HG02973 (cell line): ENCODE measurements at regions not wholly inside any gene's neighbourhood (a gene's known extent, or its start where the extent isn't known, plus 50 kb on each side); places are given as distances from the start of the nearest gene placed in this dataset.
"Not testable (repeated sequence)": the region's sequence is repeated elsewhere in the genome, so short reads cannot be mapped to it uniquely, and the experiment has no call there.

Source experiments
- ATAC-seq: cut with Tn5 transposase; IDR thresholded peaks from one replicate; pipeline ENCODE4 v1.9.1; 2021; ENCODE audit warnings: moderate library complexity; ENCODE audit not compliant: unreplicated experiment

DNA sequence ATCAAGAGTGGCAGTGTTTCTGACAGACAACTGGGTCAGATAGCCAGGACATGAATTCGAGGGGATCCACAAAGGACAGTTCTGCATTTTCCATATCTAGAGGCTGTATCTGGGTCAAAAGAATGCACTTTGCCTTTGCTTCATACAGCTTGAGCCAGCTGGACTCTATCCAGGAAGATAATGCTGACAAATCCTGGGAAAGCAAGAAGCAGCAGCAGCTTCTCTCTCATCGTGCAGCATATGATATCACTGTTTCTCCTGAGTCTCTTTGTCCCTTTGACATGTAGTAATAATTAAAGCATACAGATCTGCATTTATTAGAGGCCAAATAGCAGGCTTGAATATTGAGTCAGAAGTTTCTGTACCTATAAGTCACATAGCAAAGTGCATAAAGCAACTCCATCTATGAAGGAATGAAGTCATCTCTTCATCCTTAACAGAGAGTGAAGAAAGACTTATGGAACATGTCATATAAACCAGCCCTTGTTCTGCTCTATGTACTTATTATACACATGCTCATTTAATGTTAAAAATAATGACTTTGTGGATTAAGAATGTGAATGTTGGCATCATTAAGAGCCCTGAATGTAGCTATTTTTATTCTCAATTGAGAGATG lies 236.8 kb upstream of the GBE1 start:
- no peak for ATAC-seq

DNA sequence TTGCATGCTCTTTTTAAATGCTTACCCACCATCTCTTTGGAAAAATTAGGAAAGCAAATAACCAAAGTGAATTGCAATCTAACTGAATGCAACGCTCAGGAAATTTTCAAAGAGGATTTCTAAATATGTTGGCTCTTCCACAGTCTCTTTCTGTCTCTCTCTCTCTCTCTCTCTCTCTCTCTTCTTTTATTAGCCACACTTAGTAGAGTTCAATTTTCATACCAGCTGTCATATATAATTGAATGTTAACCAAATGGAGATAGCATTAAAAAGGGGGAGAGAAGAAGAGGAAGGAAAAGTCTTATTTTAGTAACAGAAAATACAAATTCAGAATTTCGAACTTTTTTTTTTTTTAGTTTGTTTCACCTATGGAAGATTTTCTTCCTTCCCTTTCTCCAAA lies 235.9 kb upstream of the GBE1 start:
- ATAC-seq = no peak

DNA sequence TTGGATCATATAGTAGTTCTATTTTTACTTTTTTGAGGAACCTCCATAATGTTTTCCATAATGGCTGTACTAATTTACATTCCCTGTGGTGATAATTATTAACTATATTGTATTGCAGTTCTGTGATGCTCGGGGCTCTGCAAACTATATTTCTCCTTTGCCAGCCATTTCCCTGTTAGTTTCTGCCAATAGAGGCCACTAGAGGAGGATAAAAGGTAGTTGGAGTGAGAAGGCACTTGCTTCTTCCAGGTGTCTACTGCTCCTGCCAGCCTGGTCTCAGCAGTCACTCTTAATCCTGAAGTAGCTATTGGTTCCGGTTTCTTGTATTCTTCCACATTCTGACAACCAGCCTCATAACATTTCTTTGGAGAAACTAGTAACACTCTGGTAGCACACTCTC lies 233.9 kb upstream of the GBE1 start:
- ATAC-seq = no peak

DNA sequence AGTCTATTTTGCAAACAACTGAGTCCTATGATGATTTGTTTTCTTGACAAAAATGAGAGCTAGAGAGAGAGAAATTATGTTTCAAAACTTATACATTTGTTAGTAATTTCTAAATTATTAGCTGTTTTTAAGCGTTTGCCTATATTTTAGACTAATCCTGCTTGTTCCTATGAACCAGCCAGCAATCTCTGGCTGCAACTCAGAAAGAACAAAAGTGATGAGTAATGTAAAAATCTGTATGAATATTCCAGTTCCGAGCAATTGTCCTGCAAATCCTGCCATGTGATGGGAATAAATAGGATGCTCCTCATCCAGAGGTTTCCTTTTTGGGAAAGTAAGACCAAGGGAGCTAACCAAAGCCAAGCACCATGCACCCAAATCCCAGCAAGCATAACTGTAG lies 228.3 kb upstream of the GBE1 start:
- no peak for ATAC-seq

DNA sequence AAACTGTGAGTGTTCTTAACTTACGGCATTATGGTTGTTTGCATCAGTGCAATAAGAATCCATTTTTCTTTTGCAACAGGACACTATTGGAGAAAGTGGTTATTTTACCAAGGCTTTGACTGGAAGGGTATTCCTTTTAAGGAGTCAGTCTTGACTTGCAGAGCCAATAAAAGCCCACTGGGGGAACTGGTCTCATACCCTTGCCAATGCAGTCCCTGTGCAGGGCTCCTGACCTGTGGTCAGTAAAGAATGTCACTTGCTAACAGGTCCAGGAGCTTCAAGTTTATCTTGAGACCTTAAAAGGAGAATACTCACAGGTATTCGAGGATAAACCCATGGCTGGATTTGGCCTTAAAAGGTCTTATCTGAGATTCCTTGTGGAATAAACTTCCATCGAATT lies 227.8 kb upstream of the GBE1 start:
- ATAC-seq = no peak

DNA sequence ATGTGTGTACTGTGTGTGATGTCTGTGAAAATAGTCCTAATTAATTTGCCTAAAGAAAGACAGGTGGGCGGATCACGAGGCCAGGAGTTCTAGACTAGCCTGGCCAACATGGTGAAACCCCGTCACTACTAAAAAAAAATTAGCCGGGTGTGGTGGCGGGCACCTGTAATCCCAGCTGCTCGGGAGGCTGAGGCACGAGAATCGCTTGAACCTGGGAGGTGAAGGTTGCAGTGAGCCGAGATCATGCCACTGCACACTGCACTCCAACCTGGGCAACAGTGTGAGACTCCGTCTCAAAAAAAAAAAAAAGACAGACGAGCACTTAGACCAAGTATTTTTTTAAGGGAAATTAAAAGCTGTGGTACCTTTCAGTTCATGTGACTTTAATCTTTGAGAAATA lies 226.0 kb upstream of the GBE1 start:
- not testable (repeated sequence) for ATAC-seq

DNA sequence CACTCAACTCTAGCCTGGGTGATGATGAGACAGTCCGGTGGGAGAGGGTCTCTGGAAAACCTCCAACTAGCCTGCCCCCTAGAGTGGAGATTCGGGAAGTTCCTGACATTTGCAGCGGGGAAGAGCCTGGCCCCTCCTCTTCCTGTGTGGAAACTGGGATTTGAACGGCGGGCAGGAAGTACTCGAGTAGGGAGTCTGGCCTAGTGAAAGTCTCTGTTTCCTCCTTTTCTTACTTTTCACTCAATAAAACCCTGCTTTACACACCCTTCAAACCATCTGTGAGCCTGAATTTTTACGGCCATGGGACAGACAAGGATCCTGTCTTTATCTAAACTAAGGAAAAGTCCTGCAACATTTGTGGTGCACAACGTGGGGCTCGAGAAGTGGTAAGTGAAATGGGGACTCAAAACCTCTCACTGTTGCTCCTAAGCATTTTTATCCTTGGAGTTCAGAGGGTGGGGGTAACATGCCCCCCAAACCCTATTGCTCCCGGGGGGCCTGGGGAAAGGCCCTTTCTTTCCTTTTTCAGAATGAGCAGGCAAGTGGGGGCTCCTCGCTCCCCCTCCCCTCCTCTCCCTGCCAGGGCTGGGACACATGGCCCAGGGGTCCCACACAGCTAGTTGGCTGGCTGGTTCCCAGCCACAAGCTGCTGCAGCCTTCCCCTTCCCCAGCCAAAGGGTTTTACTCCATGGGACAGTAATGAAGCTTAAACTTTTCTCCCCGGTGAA lies 224.7 kb upstream of the GBE1 start:
- ATAC-seq = no peak

DNA sequence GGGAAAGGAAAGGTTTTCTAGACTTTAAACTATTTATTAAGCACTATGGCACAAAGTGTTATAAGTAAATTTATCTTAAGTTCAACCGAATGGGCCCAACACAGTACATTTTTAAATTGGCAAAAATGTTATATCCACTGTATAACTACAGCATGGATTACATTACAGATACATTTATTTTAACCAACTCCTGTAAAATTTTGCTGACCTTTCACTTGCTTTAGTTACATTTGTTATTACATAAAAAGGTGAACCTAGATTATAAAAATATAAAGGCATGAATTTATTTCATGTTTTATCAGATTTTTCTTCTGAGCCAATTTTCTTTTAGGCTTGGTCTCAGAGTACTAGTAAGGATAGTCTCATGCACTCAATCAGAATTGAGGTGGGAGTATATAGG lies 221.9 kb upstream of the GBE1 start:
- no peak for ATAC-seq

DNA sequence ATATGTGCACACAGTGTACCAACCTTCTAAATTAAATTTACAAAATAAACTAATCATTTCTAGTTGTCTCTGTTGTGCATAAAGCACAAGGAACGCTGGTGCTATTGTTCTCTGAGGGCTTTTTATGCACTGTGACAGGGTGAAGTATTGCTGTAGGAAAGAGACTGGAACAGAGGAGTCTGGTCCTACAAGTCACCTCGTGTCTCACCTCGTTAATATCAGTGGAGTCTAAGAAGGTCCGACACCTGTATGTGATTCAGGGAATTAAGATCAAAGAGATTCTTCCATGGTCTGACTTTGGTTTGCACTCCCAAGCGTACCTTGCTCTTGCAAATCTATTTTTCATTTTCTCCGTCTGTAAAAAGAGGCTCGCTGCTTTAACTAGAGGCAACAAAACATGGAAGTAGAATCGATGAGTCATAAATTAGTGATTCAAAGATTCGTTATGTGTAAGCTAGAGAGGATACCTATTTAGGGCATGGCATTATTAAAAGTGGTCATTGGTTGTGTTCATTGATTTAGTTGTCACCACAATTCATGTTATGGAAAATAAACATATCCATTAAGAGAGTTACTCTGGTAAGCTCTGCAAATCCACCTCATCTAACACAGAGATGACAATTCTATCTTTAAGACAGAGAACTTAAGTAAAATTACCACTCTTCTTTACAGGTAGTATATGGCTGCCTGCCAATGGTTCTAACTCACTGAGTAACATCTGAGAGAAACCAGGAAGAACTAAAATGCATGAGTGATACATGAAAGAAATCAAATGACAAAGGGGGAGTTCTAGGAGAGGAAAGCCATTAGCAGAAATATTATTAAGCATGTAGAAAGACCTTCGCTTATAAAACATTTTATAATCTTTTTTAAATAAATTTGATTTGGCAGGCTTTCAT lies 219.4 kb upstream of the GBE1 start:
- ATAC-seq = no peak

DNA sequence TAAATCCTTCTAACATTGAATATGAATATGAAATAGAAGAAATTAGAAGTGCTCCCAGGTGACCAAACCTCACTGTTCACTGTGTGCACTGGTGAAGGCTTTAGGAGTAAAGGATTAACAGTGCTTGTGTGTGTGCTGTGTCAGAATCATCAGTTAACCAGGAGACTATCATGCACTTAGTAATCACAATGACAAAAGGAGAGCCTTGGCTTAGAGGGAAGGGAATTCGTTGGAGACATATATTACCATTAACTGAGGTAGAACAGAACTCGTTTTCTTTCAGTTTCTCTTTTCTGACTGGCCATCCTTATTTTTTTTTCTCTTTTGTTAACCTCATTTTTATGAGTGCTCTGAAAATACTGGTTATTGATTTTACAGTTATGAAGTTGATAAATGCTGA lies 213.3 kb upstream of the GBE1 start:
- ATAC-seq = no peak

DNA sequence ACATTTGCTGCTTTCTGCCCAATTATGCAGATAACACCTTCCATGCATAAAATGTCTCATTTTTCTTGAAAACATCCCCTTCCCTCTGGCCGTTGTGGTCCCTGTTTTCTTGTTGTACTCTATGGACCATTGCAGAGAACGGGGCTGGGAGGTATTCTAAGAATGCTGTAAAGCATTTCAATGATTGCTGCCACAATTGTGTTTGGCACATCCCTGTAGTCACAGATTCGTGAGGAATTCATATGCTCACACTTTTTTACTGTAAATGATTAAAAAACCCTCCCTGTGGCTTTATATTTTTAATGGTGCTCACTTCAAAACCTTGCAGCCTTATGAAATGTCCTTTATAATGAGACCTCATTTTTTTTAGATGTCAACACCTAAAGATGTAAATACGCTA lies 207.2 kb upstream of the GBE1 start:
- no peak for ATAC-seq

DNA sequence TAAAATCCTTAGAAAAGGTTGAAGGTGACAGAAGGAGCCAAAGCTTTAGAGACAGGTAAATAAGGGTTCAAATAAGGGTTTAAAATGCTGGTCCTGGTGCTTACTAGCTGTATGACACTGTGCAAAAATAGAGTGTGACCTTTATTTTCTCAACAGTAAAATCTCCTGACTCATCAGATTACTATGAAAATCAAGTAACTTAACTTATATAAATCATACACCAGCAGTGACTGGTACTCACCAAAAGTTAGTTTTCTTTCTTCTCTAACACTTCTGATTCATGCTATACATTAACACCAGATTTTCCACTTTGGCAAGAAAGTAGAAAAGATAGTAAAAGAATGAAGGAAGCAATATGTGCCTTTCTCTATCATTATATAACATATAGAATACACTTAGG lies 205.9 kb upstream of the GBE1 start:
- ATAC-seq = no peak

DNA sequence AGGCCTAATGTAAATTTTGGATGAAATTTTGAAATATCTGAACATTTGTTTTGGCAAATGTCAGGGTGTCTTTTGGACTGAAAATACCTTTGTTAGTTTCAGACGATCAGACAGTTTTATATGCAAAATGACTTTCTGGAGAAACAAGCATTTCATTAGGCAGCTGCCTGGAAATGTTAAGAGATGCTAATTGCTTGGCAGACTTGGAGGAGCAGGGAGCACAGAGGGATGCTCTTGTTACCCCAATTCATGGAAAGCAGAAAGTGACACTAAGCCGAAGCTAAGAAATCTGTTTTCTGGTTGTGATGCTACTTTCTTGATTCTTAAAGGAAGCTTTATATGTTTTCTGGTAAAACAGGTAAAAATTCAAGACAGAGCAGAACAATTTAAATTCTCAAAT lies 204.3 kb upstream of the GBE1 start:
- no peak for ATAC-seq

DNA sequence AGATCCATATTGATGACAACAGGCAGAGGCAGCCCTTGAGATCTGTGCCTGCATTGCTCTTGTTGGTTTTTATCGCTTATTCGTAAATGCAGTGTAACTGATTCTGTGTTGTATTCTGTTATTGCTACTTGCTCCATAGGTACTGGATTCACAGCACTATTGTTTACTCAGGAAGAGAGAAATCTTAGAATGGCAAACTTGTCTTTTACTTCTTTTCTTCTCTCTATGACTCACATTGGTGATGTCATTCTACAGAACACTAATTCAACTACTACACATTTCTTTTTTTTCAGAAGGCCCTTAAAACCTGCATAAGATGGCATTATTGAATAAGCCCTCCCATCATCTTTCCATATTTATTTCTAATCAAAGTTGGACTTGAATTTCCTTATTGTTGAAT lies 201.0 kb upstream of the GBE1 start:
- ATAC-seq = no peak

DNA sequence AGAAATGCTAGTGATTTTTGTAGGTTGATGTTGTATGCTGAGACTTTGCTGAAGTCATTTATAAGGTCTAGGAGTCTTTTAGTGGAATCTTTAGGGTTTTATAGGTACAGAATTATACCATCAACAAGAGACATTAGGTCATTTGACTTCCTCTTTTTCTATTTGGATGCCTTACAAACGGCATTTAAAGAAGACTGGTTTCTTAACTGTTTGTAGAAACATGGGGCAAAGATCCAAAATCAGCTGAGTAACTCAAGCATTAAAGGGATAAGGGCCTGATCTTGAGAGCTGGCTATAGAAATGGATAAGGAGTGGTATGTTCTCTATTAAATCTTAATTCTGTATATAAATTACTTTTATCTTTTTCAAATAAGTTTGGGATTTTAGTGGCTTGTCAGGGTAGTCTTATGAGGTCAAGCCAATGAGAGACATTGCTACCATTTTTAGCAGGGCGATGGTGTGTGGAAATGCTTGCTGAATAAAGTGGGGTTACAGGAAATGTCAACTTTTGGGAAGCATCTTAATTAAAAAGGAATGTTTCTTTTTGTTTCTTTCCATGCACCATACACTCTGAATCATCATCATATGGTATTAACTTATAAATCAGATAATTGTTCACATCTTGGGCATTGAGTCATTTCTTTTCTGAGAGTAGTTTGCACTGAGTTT lies 197.7 kb upstream of the GBE1 start:
- no peak for ATAC-seq

DNA sequence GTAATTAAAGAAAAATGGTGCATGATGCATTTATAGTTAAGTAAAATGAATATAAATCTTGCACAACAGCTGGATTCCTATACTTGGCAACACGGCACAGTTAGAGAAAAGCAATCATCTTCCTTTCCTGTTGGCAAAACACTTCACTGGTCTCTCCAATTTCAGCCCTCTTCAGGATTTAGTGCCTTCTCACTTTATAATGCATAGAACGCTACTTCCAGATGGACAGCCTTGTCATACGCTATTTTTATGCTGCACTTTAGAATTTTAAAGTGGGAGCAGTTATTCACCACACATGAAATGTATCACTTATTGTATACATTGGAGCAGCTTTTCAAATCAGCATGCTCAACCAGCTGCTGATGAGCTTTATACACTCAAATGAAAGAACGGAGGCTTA lies 194.4 kb upstream of the GBE1 start:
- ATAC-seq = no peak

DNA sequence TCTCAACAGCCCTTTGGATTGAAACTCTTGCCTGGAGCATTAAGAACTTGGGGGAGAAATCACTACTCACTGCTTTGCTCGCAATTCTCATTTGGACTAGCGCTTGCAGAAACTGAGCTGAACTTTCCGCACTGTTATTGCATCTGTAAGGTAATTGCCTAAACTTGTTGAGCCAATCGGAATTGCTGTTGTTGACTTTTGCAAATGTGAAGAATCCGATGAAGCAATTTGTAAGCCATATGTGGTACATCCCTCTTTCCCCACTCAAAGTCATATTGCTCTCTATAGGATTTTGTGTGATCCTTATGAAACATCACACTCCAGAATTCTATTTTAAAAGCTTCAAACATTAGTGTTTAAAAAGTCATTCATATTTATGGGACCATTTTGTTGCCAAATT lies 191.7 kb upstream of the GBE1 start:
- ATAC-seq = no peak

DNA sequence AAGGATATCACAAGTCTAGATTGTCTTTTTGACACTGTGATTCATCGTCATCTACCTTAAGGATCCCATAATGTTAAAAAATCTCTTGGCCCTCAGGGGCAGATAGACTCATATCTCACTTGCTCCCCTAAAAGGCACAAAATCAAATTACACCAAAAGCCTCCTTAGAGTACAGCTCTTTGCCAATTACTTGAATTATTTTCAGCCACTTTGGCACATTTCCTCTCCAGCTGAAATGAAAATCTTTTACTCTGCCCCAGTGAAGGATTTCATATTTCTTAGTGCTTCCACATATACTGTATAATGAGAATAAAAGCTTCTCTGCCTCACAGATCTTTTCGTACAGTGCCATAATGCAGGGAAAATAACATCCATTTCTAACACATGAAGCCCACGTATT lies 190.7 kb upstream of the GBE1 start:
- ATAC-seq = no peak

DNA sequence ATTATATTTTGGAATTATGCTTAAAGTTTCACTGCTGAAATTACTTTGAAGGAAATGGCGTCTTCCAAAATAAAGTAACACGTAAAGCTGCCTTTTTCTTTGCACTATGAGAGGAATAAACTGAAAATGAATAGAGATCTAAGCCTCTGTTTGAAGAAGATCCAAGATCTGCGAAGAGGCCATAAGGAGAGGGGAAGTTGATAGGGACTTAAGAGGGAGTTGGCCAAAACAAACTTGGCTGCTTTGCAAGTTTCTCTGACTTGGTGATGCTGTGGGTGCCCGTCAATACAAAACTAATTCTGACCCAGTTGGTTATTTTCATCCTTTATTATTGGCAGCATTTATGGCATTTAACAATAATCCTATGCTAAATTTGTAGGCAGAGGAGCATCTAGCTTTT lies 190.2 kb upstream of the GBE1 start:
- no peak for ATAC-seq

DNA sequence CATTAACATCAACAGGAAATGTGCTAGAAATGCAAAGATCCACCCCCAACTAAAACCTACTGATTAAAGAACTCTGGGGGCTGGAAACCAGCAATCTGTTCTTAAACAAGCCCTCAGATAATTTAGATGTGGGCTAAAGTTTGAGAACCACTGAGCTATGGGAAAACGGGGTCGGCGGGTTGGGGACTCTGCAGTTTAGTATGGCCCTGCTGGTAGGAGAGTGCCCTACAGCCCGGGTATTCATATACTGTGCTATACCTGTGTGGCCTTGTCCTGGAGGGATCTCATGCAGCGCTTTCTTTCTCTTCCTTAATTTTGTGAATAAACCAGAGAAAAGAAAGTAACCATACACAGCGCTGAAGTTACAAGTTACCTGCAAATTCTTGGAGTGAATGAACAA lies 189.7 kb upstream of the GBE1 start:
- ATAC-seq = no peak

DNA sequence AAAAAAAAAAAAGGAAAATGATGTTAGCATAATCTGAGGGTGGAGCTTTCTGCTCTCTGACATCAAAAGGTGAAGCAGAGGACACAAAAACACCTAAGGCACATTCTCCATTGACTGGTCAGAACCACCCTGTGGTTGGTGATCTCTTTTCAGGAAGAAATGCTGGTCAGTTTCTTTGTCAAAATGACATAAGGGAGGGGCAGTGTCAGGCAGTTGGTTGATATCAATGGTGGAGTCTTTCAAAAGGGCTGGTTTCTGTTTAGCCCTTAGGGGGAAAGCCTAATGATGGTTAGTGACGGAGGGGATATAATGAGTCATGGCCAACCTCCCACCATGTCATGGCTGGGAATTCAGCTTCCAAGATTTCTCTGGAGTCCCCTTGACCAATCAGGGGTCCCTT lies 185.9 kb upstream of the GBE1 start:
- no peak for ATAC-seq

DNA sequence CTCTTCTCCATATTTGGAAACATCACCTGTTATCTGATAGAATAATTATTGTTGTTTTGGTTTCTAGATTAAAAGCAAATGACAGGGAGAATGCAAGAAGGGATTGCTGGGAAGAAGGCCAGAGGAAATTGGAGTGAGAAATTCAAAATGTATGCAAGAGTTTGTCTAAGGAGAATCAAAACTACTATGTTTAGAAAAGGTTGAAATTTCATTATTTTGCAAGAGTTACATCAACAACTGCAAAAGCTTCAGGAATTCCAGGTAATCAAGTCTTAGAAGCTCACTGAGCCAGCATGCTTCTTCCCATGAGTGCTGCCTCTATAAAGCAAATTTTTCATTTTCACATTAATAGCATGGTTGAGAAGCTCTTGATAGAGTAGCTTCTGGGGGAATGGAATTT lies 177.2 kb upstream of the GBE1 start:
- no peak for ATAC-seq
